Loucy (cell line): ENCODE measurements at regions not wholly inside any gene's neighbourhood (a gene's known extent, or its start where the extent isn't known, plus 50 kb on each side); places are given as distances from the start of the nearest gene placed in this dataset.

Source experiments
- EZH2phosphoT487 ChIP-seq: fragments of 200-600 bp; IDR thresholded peaks from 2 replicates; pipeline ENCODE4 v1.6.1; 2018; ENCODE audit warnings: antibody characterized with exemption, mild to moderate bottlenecking, moderate library complexity, borderline replicate concordance
- TF ChIP-seq, protein P1 (sequence below): fragments of 200-600 bp; sonication (generic); conservative IDR thresholded peaks from 2 replicates; pipeline ENCODE4 v1.5.1; 2014; ENCODE audit warnings: mild to moderate bottlenecking, antibody characterized with exemption, low read length

DNA sequence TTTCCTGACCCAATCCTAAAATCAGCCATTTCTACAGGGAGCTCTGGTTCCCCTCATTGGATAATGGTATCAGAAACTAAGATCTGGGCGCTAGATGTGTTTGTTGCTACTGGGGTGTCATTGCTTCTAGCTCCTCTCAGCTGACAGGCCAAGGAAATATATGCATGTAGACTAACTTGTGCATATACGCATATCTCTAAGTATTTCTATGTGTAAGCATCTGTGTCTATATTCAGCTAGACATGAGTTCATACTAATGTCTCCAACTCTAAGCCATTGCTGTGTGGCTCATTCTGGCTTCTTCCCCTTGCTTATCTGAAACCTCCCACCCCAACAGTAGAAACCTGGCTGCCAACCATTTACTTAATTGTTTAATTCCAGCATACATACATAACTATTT is 130.3 kb upstream of the MAGI3 start:
- TF ChIP-seq, protein P1, sequence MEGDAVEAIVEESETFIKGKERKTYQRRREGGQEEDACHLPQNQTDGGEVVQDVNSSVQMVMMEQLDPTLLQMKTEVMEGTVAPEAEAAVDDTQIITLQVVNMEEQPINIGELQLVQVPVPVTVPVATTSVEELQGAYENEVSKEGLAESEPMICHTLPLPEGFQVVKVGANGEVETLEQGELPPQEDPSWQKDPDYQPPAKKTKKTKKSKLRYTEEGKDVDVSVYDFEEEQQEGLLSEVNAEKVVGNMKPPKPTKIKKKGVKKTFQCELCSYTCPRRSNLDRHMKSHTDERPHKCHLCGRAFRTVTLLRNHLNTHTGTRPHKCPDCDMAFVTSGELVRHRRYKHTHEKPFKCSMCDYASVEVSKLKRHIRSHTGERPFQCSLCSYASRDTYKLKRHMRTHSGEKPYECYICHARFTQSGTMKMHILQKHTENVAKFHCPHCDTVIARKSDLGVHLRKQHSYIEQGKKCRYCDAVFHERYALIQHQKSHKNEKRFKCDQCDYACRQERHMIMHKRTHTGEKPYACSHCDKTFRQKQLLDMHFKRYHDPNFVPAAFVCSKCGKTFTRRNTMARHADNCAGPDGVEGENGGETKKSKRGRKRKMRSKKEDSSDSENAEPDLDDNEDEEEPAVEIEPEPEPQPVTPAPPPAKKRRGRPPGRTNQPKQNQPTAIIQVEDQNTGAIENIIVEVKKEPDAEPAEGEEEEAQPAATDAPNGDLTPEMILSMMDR: no peak
- TF ChIP-seq EZH2phosphoT487: no peak
